ENCODE measurements at regions not wholly inside any gene's neighbourhood (a gene's known extent, or its start where the extent isn't known, plus 50 kb on each side); places are given as distances from the start of the nearest gene placed in this dataset.
"Not testable (repeated sequence)": the region's sequence is repeated elsewhere in the genome, so short reads cannot be mapped to it uniquely, and the experiment has no call there.

- DNase-seq = no peak
Observed at GRCh38 chr4:155591738-155592143, 74.9 kb upstream of the GUCY1A1 start.

DNA sequence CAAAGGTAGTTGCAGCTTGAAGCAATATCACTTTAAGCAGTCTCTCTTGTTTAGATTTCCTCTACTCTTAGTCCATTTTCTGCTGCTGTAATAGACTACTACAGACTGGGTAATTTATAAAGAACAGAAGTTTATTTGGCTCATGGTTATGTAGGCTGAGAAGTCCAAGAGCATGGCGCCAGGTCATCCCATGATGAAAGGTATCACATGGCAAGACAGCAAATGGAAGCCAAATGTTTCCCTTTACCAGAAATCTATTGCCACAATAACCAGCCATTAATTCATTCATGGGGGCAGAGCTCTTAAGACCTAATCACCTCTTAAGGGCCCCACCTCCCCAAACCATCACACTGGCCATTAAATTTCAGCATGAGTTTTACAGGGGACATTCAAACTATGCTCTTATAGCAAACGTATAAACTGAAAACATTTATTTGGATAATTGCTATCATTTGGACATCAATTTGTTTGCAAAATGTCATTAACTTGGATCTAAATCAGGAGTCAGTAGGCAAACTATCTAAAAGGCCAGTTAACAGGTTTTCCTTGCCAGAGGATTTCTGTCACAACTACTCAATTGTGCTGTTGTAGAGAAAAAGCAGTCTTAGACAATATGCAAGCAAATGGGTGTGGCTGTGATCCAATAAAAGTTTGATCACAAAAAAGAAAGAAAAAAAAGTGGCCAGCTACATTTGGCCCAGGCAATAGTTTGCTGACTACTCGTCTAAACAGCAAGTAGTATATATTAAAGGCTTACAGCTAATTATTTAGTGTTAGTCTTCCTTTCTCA is 75.7 kb upstream of the GUCY1A1 start:
- DNase-seq = no peak

DNA sequence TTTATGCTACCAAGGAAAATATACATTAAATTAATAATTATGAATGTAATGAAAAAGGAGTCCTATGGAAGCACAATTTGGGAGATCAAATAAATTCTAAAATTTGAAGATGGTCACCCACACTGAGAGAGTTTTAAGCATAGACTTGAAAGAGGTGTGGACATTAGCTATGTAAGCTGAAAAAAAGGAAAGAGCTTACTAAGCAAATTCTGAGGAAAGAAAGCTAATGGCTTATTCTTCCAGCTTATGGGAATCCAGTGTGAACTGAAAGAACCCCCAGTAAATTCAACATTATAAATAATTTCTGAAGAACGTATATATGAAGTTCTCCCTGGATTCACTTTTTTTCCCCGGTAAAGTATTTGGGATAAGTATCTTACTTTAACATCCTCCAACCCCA is 78.2 kb upstream of the GUCY1A1 start:
- DNase-seq = no peak

DNA sequence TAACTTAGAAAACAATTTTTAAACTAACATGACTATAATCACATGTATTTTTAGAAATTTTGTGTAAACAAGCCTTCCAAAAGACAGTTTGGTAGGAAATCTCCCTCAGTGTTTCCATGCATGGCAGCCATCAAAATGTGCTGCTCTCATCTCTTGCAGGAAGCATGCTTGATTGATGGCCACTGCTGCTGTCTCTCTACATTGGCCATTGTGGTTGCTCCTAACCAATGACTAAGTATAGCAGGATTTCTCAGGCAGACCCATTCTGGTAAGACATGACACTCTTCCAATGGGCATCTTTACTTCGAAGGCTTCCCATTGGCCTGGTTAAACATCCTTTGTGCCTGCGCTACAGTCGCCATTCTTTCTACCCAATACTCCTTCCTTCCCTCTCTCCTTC is 78.9 kb upstream of the GUCY1A1 start:
- no peak for DNase-seq

DNA sequence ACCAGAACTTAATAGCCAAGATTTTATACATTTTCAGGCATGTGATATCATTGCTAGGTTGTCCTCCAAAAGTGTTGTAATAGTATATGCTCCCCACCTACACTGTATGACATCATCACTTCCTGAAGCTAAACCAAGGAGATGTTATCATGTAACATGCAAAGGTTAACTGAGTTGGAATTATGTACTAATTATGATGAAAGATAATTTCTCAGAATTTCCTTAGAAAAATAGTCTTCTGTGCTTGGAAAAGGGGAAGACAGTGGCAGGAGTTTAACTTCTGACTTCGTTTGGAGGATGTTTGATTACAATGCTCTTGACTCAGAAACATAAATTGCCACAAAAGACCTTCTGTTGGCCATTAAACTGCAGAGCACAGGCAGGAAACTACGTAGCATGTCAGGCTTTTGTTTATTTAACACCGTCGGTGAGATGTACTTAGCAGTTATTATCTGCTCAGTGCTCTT is 83.6 kb upstream of the GUCY1A1 start:
- DNase-seq = peak in 1 of 2 donors; percentile 18

- no peak for DNase-seq
Observed at GRCh38 chr4:155582041-155582440, 84.6 kb upstream of the GUCY1A1 start.

DNA sequence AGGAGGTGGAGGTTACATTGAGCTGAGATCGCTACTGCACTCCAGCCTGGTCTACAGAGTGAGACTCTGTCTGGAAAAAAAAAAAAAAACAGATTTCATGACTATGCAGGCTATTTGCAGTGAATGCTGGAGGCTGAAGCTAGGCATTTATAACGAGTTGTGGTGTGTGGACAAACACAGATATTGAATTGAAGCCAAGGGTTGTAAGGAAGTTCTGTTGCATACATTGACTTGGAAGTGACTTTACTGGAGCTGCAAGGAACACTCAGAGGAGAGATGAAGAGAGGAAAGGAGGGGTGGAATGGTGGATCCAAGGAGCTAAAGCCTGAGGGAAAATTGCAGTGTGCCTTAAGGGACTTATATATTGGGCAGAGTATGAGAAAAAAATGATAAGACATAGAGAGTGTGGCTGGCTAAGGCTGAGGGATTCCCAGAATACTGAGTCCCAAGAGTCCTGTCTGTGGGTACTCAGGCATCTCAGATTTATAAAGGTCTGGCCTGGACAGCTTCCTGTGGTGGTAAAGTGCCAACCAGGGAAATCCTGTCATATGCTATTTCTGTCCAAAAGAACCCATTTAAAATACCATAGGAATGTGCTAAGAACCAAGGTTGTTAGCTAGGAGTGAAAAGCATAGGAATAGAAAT is 87.8 kb upstream of the GUCY1A1 start:
- no peak for DNase-seq

- no peak for DNase-seq
Observed at GRCh38 chr4:155578219-155578618, 88.4 kb upstream of the GUCY1A1 start.

- DNase-seq = not testable (repeated sequence)
Observed at GRCh38 chr4:155574329-155574728, 92.3 kb upstream of the GUCY1A1 start.

GRCh38 chr4:155573126-155573525 is 93.5 kb upstream of the GUCY1A1 start:
- no peak for DNase-seq

DNA sequence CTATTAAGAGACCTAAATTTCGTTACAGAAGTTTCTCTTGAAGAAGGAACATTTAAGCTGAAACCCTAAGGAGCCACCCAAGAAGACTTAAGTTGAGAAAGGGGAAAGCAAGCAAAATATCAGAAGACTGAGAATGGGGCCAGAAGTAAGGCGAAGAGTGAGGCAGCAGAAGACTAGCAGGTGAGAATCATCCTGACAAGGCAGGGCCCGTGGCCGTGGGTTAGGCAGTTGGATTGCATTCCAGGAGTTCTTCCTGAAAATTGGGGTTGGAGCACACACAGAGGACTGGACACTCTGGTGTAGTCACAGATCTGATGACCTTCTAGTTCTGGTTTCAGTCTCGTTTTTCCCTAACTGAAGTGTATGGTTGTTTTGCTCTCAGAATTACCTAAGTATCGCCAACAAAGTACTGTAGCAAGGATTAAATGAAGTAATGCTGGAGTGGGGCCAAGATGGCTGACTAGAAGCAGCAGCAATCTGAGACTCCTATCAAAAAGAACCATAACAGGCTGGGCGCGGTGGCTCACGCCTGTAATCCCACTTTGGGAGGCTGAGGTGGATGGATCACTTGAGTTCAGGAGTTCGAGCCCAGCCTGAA is 94.4 kb upstream of the GUCY1A1 start:
- DNase-seq = no peak

- DNase-seq = no peak
Observed at GRCh38 chr4:155571184-155571944, 95.3 kb upstream of the GUCY1A1 start.

- no peak for DNase-seq
Observed at GRCh38 chr4:155570661-155571060, 96.0 kb upstream of the GUCY1A1 start.

GRCh38 chr4:155569960-155570515 is 96.6 kb upstream of the GUCY1A1 start:
- DNase-seq = no peak

DNA sequence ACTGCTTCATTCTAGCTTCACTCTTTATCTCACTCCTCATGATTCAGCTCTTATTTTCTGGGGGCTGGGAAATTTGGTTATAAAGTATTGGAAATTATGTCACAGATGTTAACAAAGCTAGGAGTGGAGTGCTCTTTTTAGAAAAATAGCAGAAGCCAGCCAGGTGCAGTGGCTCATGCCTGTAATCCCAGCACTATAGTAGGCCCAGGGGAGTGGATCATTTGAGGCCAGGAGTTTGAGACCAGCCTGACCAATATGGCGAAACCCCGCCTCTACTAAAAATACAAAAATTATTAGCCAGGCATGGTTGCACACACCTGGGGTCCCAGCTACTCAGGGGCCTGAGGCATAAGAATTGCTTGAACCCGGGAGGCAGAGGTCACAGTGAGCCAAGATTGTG is 97.2 kb upstream of the GUCY1A1 start:
- DNase-seq = no peak

DNA sequence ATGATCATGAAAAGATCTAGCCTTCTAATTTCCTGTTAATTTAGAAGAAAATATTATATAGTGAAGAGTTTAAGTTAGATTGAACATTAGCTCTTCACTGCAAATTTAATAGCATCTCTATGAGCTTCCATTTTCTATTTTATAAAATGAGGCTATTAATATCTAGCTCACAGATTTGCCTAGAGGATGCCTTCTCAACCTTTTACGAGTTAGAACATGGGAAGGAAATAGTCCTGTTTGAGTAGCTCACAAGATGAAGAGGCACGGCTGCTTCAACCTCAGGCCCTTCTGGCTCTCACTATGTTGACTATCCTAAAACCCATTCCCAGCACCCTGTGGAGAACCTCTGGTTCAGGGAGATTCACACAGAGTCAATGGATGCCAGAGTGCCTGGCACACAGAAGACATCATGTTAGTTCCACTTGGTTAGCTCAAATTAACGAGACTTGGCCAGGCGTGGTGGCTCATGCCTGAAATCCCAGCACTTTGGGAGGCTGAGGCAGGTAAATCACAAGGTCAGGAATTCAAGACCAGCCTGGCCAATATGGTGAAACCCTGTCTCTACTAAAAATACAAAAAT is 97.9 kb upstream of the GUCY1A1 start:
- no peak for DNase-seq

GRCh38 chr4:155566354-155566753 is 100.3 kb upstream of the GUCY1A1 start:
- DNase-seq = no peak

DNA sequence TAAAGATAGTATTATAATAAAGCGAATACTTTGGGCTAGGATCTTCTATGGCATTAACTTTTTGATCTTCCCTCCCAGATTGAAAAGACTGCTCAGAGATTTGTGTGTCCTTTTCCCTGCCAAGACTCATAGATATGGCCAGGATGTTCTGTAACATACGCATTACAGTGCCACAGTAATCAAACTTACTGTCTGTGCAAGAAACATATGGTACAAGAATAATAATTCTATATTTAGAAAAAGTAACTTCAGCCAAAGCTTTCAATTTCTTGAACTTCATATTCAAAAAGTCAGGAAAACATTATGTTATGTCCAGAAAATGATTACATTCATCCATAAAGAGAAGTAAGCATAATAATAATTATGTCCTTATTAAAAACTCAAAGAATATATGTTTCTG is 100.9 kb upstream of the GUCY1A1 start:
- no peak for DNase-seq

DNA sequence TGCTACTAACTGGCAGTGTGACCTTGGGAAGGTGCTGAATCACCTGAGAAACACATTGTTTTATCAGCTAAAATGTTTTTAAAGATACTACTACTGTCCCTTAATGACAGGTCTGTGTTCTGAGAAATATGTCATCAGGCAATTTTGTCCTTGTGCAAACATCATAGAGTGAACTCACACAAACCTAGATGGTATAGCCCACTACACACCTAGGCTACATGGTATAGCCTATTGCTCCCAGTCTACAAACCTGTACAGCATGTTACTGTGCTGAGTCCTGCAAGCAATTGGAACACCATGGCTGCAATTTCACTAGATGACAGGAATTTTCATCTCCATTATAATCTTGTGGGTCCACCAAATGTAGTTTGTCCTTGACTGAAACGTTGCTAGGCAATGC is 101.3 kb upstream of the GUCY1A1 start:
- DNase-seq = no peak

GRCh38 chr4:155564880-155565279 is 101.8 kb upstream of the GUCY1A1 start:
- DNase-seq = no peak

DNA sequence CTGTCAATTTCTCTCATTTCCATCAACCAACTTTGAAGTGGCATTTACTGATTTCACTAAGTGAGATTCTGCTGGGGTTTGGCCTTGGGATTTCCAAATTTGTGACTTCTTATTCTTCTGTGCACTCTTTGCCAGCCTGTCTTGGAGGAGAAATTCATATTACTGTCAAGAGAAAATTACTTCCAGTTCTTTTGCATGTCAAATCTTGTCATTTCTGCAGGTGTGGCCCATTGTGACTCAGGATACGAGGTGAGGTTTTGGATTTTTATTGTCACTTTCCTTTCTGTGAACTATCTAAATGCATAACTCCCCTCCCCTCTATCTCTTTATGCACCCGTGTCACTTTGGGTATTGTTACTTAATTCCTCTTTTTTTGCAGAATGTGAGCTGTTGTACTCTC is 102.6 kb upstream of the GUCY1A1 start:
- DNase-seq = no peak

DNA sequence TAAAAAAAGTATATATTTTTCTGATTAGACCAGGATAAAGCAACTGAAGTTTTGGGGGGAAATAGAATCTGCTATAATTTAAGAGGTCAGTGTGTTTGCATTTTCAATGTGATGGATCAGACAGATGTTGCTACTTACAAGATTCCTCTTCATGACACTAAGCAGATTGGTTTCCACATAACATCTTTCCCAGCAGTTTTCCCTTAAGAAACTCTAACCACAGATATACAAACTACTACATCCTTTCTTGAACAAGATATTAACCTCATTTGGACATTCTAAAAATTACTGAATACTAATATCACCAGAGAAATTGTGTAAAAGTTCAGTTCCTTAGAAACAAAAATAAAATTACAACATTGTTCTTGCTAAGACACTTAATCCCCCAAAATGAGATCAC is 106.7 kb upstream of the GUCY1A1 start:
- DNase-seq = no peak

- no peak for DNase-seq
Observed at GRCh38 chr4:155552180-155552579, 114.5 kb upstream of the GUCY1A1 start.
